ENCODE measurements at regions not wholly inside any gene's neighbourhood (a gene's known extent, or its start where the extent isn't known, plus 50 kb on each side); places are given as distances from the start of the nearest gene placed in this dataset.

DNA sequence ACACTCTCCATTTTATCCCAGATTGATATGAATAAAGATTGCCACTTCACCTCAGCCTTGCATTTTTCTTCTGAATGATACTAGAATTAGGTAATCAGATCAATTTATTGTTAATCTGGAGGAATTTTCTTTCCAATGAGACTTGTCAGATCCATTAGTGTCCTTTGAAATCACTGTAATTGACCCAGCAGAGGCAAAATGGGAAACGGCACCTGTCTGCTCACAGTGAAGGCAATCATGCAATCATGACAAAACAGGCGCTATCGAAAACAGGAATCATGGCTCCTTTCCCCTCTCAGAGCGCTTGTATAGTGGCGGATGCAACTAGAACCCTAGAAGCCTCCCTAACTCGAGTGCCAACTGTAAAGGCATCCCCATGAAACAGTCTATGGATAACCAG, 417.6 kb downstream of the GALC start:
- TF ChIP-seq, protein P1, sequence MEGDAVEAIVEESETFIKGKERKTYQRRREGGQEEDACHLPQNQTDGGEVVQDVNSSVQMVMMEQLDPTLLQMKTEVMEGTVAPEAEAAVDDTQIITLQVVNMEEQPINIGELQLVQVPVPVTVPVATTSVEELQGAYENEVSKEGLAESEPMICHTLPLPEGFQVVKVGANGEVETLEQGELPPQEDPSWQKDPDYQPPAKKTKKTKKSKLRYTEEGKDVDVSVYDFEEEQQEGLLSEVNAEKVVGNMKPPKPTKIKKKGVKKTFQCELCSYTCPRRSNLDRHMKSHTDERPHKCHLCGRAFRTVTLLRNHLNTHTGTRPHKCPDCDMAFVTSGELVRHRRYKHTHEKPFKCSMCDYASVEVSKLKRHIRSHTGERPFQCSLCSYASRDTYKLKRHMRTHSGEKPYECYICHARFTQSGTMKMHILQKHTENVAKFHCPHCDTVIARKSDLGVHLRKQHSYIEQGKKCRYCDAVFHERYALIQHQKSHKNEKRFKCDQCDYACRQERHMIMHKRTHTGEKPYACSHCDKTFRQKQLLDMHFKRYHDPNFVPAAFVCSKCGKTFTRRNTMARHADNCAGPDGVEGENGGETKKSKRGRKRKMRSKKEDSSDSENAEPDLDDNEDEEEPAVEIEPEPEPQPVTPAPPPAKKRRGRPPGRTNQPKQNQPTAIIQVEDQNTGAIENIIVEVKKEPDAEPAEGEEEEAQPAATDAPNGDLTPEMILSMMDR (IDR thresholded peaks at IDR 0.05; ENCODE audit: low read depth, low read length), result no peak
- TF ChIP-seq, protein P2, sequence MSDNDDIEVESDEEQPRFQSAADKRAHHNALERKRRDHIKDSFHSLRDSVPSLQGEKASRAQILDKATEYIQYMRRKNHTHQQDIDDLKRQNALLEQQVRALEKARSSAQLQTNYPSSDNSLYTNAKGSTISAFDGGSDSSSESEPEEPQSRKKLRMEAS (IDR thresholded peaks at IDR 0.05; ENCODE audit: low read depth, low read length), result no peak
- TF ChIP-seq POLR2A (IDR thresholded peaks at IDR 0.05; ENCODE audit: extremely low read depth, insufficient read length) (no peak), MYC (IDR thresholded peaks at IDR 0.05; ENCODE audit: low read depth, low read length) (no peak)

All from NB4 (cell line).